Ishikawa (cell line): ENCODE measurements at regions not wholly inside any gene's neighbourhood (a gene's known extent, or its start where the extent isn't known, plus 50 kb on each side); places are given as distances from the start of the nearest gene placed in this dataset.

Experiments used
- CEBPB ChIP-seq: IDR thresholded peaks from 2 replicates; pipeline ENCODE4 v1.6.1; 2012
- CREB1 ChIP-seq: IDR thresholded peaks from 2 replicates; pipeline ENCODE4 v1.6.1; 2012; ENCODE audit warnings: low read depth
- EGR1 ChIP-seq: IDR thresholded peaks from 2 replicates; pipeline ENCODE4 v1.6.1; 2012
- EP300 ChIP-seq: IDR thresholded peaks from 2 replicates; pipeline ENCODE4 v1.6.1; 2012; ENCODE audit warnings: borderline replicate concordance
- NFIC ChIP-seq: IDR thresholded peaks from 2 replicates; pipeline ENCODE4 v1.6.1; 2012
- RAD21 ChIP-seq: IDR thresholded peaks from 2 replicates; pipeline ENCODE4 v1.6.1; 2012; ENCODE audit warnings: low read depth
- TAF1 ChIP-seq: IDR thresholded peaks from 2 replicates; pipeline ENCODE4 v1.6.1; 2012; ENCODE audit warnings: low read depth, mild to moderate bottlenecking
- TCF12 ChIP-seq: IDR thresholded peaks from 2 replicates; pipeline ENCODE4 v1.6.1; 2012; ENCODE audit warnings: low read depth
- TEAD4 ChIP-seq: IDR thresholded peaks from 2 replicates; pipeline ENCODE4 v1.6.1; 2012
- YY1 ChIP-seq: IDR thresholded peaks from 2 replicates; pipeline ENCODE4 v1.6.1; 2012; ENCODE audit warnings: low read depth
- ZBTB7A ChIP-seq: IDR thresholded peaks from 2 replicates; pipeline ENCODE4 v1.6.1; 2012; ENCODE audit warnings: low read depth
- TF ChIP-seq, protein P1 (sequence below): IDR thresholded peaks from 2 replicates; pipeline ENCODE4 v1.6.1; 2012; ENCODE audit warnings: low read depth, mild to moderate bottlenecking
- TF ChIP-seq, protein P2 (sequence below): IDR thresholded peaks from 2 replicates; pipeline ENCODE4 v1.6.1; 2012
- TF ChIP-seq, protein P3 (sequence below): IDR thresholded peaks from 2 replicates; pipeline ENCODE4 v1.6.1; 2012

DNA sequence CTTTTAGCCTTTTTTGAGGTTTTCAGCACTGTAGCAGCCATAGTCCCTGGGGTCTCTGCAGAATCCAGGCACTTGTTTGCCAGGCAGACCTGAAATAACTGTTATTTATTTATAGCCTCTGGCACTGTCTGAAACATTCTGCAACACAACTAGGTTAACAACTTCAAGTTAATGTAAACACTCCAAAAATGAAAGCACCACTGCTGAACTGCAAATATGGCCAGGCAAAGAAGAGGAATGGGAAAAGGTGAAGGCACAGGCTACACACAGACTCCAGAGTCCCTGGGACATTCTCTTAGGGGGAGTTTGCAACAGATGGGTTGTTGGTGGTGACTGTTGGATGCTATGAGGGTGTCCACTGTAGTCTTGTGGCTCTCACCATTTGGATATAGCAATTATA is 369.0 kb downstream of the MAT2B start:
- TF ChIP-seq CEBPB = no peak
- TF ChIP-seq TCF12 = no peak
- TF ChIP-seq, protein P1, sequence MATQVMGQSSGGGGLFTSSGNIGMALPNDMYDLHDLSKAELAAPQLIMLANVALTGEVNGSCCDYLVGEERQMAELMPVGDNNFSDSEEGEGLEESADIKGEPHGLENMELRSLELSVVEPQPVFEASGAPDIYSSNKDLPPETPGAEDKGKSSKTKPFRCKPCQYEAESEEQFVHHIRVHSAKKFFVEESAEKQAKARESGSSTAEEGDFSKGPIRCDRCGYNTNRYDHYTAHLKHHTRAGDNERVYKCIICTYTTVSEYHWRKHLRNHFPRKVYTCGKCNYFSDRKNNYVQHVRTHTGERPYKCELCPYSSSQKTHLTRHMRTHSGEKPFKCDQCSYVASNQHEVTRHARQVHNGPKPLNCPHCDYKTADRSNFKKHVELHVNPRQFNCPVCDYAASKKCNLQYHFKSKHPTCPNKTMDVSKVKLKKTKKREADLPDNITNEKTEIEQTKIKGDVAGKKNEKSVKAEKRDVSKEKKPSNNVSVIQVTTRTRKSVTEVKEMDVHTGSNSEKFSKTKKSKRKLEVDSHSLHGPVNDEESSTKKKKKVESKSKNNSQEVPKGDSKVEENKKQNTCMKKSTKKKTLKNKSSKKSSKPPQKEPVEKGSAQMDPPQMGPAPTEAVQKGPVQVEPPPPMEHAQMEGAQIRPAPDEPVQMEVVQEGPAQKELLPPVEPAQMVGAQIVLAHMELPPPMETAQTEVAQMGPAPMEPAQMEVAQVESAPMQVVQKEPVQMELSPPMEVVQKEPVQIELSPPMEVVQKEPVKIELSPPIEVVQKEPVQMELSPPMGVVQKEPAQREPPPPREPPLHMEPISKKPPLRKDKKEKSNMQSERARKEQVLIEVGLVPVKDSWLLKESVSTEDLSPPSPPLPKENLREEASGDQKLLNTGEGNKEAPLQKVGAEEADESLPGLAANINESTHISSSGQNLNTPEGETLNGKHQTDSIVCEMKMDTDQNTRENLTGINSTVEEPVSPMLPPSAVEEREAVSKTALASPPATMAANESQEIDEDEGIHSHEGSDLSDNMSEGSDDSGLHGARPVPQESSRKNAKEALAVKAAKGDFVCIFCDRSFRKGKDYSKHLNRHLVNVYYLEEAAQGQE = no peak
- TF ChIP-seq ZBTB7A = no peak
- no peak for TF ChIP-seq YY1
- no peak for TF ChIP-seq TAF1
- TF ChIP-seq EP300 = no peak
- TF ChIP-seq, protein P2, sequence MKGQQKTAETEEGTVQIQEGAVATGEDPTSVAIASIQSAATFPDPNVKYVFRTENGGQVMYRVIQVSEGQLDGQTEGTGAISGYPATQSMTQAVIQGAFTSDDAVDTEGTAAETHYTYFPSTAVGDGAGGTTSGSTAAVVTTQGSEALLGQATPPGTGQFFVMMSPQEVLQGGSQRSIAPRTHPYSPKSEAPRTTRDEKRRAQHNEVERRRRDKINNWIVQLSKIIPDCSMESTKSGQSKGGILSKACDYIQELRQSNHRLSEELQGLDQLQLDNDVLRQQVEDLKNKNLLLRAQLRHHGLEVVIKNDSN = no peak
- TF ChIP-seq, protein P3, sequence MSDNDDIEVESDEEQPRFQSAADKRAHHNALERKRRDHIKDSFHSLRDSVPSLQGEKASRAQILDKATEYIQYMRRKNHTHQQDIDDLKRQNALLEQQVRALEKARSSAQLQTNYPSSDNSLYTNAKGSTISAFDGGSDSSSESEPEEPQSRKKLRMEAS = no peak
- no peak for TF ChIP-seq CREB1
- TF ChIP-seq EGR1 = no peak
- TF ChIP-seq RAD21 = no peak
- TF ChIP-seq TEAD4 = no peak
- no peak for TF ChIP-seq NFIC
